ENCODE measurements at regions not wholly inside any gene's neighbourhood (a gene's known extent, or its start where the extent isn't known, plus 50 kb on each side); places are given as distances from the start of the nearest gene placed in this dataset.
A peak's percentile ranks its signal among the peaks of the same experiment; 100 is the strongest.

- no peak for DNase-seq (ENCODE audit: low read depth in 1 of 2, low spot score in 2 of 2)
- no peaks in the 10 kb centered on the region for H3K9me3 ChIP-seq (replicated peaks)
- H3K27me3 ChIP-seq (replicated peaks), result no peaks in the 10 kb centered on the region
- H3K36me3 ChIP-seq, result no peaks in the 10 kb centered on the region
- no peak overlapping the region for H3K27ac ChIP-seq
- no peaks in the 10 kb centered on the region for H3K4me1 ChIP-seq (replicated peaks)
- H3K4me3 ChIP-seq, result no peak overlapping the region
Observed at GRCh38 chr6:148602136-148602535, 144.7 kb upstream of the UST start.

- Histone ChIP-seq H3K27me3 (replicated peaks) (no peaks in the 10 kb centered on the region), H3K36me3 (no peaks in the 10 kb centered on the region), H3K4me1 (replicated peaks) (no peaks in the 10 kb centered on the region), H3K4me3 (no peak overlapping the region), H3K27ac (no peak overlapping the region), H3K9me3 (replicated peaks) (no peaks in the 10 kb centered on the region)
- DNase-seq (ENCODE audit: low read depth in 1 of 2, low spot score in 2 of 2), result no peak
Observed at GRCh38 chr6:148608199-148608951, 138.5 kb upstream of the UST start.

GRCh38 chr6:148611213-148611612 lies 135.6 kb upstream of the UST start:
- Histone ChIP-seq H3K9me3 (replicated peaks) (no peaks in the 10 kb centered on the region), H3K36me3 (no peaks in the 10 kb centered on the region), H3K4me1 (replicated peaks) (no peaks in the 10 kb centered on the region), H3K4me3 (no peak overlapping the region), H3K27ac (no peak overlapping the region), H3K27me3 (replicated peaks) (no peaks in the 10 kb centered on the region)
- DNase-seq (ENCODE audit: low read depth in 1 of 2, low spot score in 2 of 2), result no peak

DNA sequence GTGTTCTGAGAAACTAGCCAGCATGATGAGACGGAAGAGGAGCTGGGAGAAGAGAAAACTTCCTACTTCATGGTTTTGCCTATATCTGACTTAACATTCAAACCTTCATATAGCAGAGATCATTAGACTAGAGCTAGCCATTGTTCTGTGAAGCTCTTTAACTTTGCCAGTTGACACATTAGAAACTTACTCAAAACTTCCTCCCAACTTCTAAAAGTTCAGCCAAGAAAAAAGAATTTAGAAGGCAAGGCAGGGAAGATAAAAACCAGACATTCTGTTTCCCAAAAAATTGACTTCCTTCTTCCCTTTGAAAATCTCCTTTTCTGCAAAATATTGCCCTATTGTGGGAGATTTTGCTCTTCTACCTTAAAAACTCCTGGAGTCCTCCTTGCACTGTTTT lies 134.8 kb upstream of the UST start:
- Histone ChIP-seq H3K27me3 (replicated peaks) (no peaks in the 10 kb centered on the region), H3K4me1 (replicated peaks) (no peaks in the 10 kb centered on the region), H3K9me3 (replicated peaks) (no peaks in the 10 kb centered on the region), H3K36me3 (no peaks in the 10 kb centered on the region), H3K27ac (no peak overlapping the region), H3K4me3 (no peak overlapping the region)
- no peak for DNase-seq (ENCODE audit: low read depth in 1 of 2, low spot score in 2 of 2)

DNA sequence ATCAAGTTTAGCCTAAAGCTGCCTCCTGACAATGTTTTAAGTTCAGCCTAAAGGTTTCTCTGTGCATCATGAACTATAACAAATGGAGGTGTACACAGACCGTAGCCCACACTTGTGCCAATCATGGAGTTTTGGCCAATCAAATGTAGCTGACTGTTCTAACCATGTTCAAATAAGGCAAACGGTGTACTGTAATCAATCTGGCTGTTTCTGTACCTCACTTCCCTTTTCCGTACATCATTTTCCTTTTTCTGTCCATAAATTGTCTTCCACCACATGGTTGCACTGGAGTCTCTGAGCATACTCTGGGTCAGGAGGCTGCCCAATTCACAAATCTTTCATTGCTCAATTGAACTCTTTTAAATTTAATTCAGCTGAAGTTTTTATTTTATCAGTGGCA lies 132.2 kb upstream of the UST start:
- no peak for DNase-seq (ENCODE audit: low read depth in 1 of 2, low spot score in 2 of 2)
- H3K27ac ChIP-seq, result no peak overlapping the region
- H3K36me3 ChIP-seq, result no peaks in the 10 kb centered on the region
- H3K27me3 ChIP-seq (replicated peaks), result no peaks in the 10 kb centered on the region
- no peaks in the 10 kb centered on the region for H3K4me1 ChIP-seq (replicated peaks)
- H3K4me3 ChIP-seq, result no peak overlapping the region
- H3K9me3 ChIP-seq (replicated peaks), result no peaks in the 10 kb centered on the region

DNA sequence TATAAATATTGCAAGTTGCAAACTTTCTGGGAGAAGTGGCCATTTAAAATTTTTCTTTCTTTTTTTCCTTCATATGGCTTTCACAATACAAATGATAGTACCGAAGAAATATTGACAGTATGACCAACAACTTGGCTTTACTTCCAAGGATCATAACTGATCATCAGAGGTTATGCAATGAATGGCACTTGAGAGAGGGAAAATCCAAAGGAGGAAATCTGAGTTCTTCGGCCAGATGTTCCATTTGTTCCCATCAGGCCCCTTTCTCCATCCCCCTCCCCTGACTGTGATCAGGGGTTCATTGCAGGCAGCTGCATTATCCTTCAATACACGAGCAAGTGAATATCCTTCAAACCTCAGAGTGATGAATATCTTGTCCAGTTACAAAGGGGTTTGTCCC lies 130.0 kb upstream of the UST start:
- no peak overlapping the region for H3K4me3 ChIP-seq
- no peaks in the 10 kb centered on the region for H3K9me3 ChIP-seq (replicated peaks)
- DNase-seq (ENCODE audit: low read depth in 1 of 2, low spot score in 2 of 2), result no peak
- no peaks in the 10 kb centered on the region; the same call in 1 of the 2 replicates for H3K27me3 ChIP-seq (replicated peaks)
- no peak overlapping the region for H3K27ac ChIP-seq
- H3K36me3 ChIP-seq, result no peaks in the 10 kb centered on the region
- H3K4me1 ChIP-seq (replicated peaks), result no peaks in the 10 kb centered on the region

- Histone ChIP-seq H3K4me1 (replicated peaks) (no peaks in the 10 kb centered on the region), H3K9me3 (replicated peaks) (no peaks in the 10 kb centered on the region), H3K27ac (no peak overlapping the region), H3K4me3 (no peak overlapping the region), H3K36me3 (no peaks in the 10 kb centered on the region), H3K27me3 (replicated peaks) (no peaks in the 10 kb centered on the region; the same call in 1 of the 2 replicates)
- DNase-seq (ENCODE audit: low read depth in 1 of 2, low spot score in 2 of 2), result peak in 1 of 2 experiments; percentile 16
Observed at GRCh38 chr6:148617530-148617929, 129.3 kb upstream of the UST start.

- Histone ChIP-seq H3K4me1 (replicated peaks) (no peaks in the 10 kb centered on the region), H3K27ac (no peak overlapping the region), H3K27me3 (replicated peaks) (no peaks in the 10 kb centered on the region; the same call in 1 of the 2 replicates), H3K9me3 (replicated peaks) (no peaks in the 10 kb centered on the region), H3K4me3 (no peak overlapping the region), H3K36me3 (no peaks in the 10 kb centered on the region)
- no peak for DNase-seq (ENCODE audit: low read depth in 1 of 2, low spot score in 2 of 2)
Observed at GRCh38 chr6:148619891-148620290, 126.9 kb upstream of the UST start.

DNA sequence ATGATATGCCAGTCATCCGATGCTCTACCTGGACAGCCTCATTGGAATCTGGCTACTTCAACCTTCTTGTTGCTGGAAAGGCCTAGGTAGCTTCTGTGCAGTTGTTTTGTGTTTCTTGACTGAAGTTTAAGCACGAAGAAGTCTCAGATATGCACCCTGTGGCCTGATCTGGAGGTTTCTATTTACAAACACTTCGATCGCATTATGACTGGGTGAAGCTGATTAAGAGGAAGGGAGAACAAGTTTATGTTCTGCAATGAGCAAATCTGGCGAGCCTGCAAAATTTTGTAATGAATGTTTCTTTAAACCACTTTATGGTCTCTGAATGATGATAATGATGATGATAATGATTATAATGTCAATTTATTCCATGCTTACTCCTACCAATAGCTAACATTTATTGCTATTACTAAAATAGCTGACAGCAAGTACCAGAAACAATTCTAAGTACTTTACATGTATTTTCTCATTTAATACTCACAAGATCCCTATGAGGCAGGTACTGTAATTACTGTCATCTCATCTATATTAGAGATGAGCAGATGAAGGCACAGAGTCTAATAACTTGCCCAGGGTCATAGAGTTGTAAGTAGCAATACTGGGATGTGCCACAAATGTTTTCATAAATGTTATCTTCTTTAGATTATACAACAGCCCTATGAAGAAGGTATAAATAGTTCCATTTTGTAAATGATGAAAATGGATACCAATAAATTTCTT lies 126.1 kb upstream of the UST start:
- Histone ChIP-seq H3K9me3 (replicated peaks) (no peaks in the 10 kb centered on the region), H3K27ac (no peak overlapping the region), H3K36me3 (no peaks in the 10 kb centered on the region), H3K27me3 (replicated peaks) (no peaks in the 10 kb centered on the region; the same call in 1 of the 2 replicates), H3K4me1 (replicated peaks) (no peaks in the 10 kb centered on the region), H3K4me3 (no peak overlapping the region)
- no peak for DNase-seq (ENCODE audit: low read depth in 1 of 2, low spot score in 2 of 2)

GRCh38 chr6:148625609-148626008 lies 121.2 kb upstream of the UST start:
- Histone ChIP-seq H3K4me1 (replicated peaks) (no peaks in the 10 kb centered on the region), H3K27ac (no peak overlapping the region), H3K9me3 (replicated peaks) (no peaks in the 10 kb centered on the region), H3K36me3 (no peaks in the 10 kb centered on the region), H3K27me3 (replicated peaks) (peaks cover 4% of the 10 kb centered on the region; the same call in 1 of the 2 replicates), H3K4me3 (no peak overlapping the region)
- no peak for DNase-seq (ENCODE audit: low read depth in 1 of 2, low spot score in 2 of 2)

DNA sequence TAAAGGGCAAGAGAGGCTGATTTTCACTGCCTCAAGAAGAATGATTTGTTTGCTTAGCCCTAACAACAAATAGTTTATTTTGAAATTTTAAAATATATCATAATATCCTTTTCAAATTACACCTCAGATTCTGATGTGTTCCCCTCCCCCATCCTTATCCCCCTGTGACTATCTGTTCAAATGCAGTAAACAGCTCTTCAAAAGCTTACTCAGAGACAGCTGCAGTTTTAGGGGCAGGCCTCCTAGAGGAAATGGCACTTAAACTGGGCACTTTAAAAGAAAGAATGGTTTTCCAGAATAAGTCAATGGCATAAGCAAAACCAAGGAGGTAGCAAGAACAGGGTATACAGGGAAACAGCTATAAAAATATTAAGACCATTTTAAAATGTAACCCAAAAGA lies 118.6 kb upstream of the UST start:
- no peaks in the 10 kb centered on the region for H3K36me3 ChIP-seq
- H3K27ac ChIP-seq, result no peak overlapping the region
- H3K27me3 ChIP-seq (replicated peaks), result 0 out of 2 replicates have a peak, but pooled peaks cover 4% of the 10 kb centered on the region
- H3K4me3 ChIP-seq, result no peak overlapping the region
- no peak for DNase-seq (ENCODE audit: low read depth in 1 of 2, low spot score in 2 of 2)
- H3K9me3 ChIP-seq (replicated peaks), result no peaks in the 10 kb centered on the region
- H3K4me1 ChIP-seq (replicated peaks), result no peaks in the 10 kb centered on the region

DNA sequence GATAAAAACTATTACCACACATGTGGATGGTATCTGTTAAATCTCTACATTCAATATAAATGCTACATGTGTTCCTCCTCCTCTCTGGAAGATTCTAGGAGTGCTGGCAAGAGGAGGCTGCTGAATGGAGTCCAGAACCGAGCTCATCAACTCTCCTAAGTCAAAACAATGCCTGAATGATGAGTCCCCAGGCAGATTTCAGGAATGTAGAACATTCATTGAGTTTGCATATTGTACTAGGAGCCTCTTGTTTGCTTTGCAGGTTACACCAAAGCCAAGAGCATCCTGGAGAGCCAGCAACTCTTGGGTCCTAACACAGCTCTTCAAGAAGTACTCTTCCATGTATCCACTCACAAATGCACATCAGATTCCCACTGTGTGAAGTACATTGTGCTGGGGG lies 117.6 kb upstream of the UST start:
- Histone ChIP-seq H3K27me3 (replicated peaks) (0 out of 2 replicates have a peak, but pooled peaks cover 4% of the 10 kb centered on the region), H3K4me3 (no peak overlapping the region), H3K27ac (no peak overlapping the region)

DNA sequence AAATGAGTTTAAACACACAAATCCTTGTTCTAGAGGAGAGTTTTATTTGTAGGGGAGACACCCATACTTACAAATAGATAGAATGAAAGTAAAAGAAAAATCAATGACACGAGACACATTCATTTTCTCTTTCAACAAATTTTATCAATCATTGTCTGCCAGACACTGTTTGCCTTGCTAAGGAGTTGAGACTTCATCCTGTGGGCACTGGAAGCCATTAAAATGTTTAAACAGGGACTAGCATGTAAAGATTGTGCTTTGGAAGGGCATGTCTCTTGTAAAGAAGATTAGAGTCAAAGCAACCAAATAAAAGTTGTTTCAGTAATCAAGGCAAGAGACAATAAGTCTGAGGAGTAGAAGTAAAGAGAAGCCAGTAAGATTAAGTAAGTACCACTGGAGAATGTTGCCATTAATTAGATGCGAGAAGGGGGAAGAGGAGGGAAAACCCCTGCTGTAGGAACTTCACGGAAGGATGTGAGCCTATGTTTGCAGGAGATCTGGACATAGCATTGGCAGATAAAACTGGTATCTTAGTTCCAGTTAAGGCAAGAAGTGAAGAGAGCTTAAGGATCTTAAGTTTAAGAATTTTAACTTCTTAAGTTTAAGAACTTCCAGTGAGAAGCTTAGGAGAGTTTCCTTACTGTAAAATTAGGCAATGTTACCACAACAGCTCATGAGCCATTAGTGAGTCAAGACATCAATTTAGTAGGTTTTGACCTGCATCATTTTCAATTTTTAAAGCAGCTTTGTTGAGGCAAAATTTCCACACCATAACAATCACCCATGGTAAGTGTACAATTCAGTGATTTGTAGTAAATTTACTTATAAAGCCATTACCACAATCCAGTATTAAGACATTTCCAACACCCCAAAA lies 117.0 kb upstream of the UST start:
- DNase-seq (ENCODE audit: low read depth in 1 of 2, low spot score in 2 of 2), result no peak
- H3K27ac ChIP-seq, result no peak overlapping the region
- H3K27me3 ChIP-seq (replicated peaks), result 0 out of 2 replicates have a peak, but pooled peaks cover 4% of the 10 kb centered on the region
- no peaks in the 10 kb centered on the region for H3K9me3 ChIP-seq (replicated peaks)
- H3K4me3 ChIP-seq, result no peak overlapping the region
- no peaks in the 10 kb centered on the region for H3K36me3 ChIP-seq
- no peaks in the 10 kb centered on the region for H3K4me1 ChIP-seq (replicated peaks)

More for the DNA sequence above, 117.6 kb upstream of the UST start:
- no peaks in the 10 kb centered on the region for H3K4me1 ChIP-seq (replicated peaks)
- DNase-seq (ENCODE audit: low read depth in 1 of 2, low spot score in 2 of 2), result no peak
- H3K9me3 ChIP-seq (replicated peaks), result no peaks in the 10 kb centered on the region
- H3K36me3 ChIP-seq, result no peaks in the 10 kb centered on the region

Data from SJSA1 (cell line).